ENCODE measurements at regions not wholly inside any gene's neighbourhood (a gene's known extent, or its start where the extent isn't known, plus 50 kb on each side); places are given as distances from the start of the nearest gene placed in this dataset.
A peak's percentile ranks its signal among the peaks of the same experiment; 100 is the strongest.

DNA sequence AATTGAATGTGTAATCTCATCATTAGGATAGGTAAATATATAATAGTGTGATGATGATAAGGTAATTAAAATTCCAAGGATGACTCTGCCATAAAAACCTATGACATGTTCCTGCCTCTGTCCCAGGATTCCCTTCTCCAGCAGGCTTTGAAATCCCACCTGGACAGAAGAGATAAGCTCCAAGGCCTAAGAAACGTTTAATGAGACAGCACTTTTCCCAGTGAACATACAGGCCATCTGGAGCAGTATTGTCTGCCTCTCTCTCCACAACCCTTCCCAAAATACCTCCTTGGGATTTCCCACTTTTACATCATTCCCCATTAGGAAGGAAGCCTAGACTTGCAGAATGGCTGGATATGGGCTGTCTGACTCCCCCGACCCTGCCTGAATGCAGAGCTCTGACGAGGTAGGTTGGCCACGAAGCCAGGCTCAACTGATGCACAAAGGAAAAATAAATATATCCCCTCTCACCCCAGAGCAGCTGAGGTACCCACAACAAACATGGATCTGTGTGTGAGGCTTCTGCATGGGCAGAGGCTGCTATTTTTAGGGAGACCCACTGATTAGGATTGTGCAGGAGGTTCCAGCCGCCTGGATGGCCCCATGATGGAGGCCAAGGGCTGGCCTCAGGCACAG, 71.0 kb downstream of the TMPRSS5 start (continued):
- TF ChIP-seq KDM5B (IDR thresholded peaks at IDR 0.05; ENCODE audit: insufficient replicate concordance, low read depth, low read length) = no peak
- TF ChIP-seq SMAD1 (IDR thresholded peaks at IDR 0.05; ENCODE audit: low read depth, low read length, partially characterized antibody) = no peak
- TF ChIP-seq BRD4 (IDR thresholded peaks at IDR 0.05) = no peak
- TF ChIP-seq, protein P1, sequence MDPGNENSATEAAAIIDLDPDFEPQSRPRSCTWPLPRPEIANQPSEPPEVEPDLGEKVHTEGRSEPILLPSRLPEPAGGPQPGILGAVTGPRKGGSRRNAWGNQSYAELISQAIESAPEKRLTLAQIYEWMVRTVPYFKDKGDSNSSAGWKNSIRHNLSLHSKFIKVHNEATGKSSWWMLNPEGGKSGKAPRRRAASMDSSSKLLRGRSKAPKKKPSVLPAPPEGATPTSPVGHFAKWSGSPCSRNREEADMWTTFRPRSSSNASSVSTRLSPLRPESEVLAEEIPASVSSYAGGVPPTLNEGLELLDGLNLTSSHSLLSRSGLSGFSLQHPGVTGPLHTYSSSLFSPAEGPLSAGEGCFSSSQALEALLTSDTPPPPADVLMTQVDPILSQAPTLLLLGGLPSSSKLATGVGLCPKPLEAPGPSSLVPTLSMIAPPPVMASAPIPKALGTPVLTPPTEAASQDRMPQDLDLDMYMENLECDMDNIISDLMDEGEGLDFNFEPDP (CRISPR knock-in tag; IDR thresholded peaks at IDR 0.05) = no peak
- TF ChIP-seq, protein P2, sequence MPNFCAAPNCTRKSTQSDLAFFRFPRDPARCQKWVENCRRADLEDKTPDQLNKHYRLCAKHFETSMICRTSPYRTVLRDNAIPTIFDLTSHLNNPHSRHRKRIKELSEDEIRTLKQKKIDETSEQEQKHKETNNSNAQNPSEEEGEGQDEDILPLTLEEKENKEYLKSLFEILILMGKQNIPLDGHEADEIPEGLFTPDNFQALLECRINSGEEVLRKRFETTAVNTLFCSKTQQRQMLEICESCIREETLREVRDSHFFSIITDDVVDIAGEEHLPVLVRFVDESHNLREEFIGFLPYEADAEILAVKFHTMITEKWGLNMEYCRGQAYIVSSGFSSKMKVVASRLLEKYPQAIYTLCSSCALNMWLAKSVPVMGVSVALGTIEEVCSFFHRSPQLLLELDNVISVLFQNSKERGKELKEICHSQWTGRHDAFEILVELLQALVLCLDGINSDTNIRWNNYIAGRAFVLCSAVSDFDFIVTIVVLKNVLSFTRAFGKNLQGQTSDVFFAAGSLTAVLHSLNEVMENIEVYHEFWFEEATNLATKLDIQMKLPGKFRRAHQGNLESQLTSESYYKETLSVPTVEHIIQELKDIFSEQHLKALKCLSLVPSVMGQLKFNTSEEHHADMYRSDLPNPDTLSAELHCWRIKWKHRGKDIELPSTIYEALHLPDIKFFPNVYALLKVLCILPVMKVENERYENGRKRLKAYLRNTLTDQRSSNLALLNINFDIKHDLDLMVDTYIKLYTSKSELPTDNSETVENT (CRISPR knock-in tag; IDR thresholded peaks at IDR 0.05) = no peak
- peak; percentile 52 for TF ChIP-seq HDAC3 (IDR thresholded peaks at IDR 0.05; ENCODE audit: borderline replicate concordance, partially characterized antibody)
- TF ChIP-seq HMGN3 (IDR thresholded peaks at IDR 0.05; ENCODE audit: borderline replicate concordance, extremely low read depth, insufficient read length, low read depth, low read length) = no peak
- peak; percentile 70; the same call in 1 of the 2 replicates for TF ChIP-seq NFATC3 (IDR thresholded peaks at IDR 0.05)
- TF ChIP-seq, protein P3, sequence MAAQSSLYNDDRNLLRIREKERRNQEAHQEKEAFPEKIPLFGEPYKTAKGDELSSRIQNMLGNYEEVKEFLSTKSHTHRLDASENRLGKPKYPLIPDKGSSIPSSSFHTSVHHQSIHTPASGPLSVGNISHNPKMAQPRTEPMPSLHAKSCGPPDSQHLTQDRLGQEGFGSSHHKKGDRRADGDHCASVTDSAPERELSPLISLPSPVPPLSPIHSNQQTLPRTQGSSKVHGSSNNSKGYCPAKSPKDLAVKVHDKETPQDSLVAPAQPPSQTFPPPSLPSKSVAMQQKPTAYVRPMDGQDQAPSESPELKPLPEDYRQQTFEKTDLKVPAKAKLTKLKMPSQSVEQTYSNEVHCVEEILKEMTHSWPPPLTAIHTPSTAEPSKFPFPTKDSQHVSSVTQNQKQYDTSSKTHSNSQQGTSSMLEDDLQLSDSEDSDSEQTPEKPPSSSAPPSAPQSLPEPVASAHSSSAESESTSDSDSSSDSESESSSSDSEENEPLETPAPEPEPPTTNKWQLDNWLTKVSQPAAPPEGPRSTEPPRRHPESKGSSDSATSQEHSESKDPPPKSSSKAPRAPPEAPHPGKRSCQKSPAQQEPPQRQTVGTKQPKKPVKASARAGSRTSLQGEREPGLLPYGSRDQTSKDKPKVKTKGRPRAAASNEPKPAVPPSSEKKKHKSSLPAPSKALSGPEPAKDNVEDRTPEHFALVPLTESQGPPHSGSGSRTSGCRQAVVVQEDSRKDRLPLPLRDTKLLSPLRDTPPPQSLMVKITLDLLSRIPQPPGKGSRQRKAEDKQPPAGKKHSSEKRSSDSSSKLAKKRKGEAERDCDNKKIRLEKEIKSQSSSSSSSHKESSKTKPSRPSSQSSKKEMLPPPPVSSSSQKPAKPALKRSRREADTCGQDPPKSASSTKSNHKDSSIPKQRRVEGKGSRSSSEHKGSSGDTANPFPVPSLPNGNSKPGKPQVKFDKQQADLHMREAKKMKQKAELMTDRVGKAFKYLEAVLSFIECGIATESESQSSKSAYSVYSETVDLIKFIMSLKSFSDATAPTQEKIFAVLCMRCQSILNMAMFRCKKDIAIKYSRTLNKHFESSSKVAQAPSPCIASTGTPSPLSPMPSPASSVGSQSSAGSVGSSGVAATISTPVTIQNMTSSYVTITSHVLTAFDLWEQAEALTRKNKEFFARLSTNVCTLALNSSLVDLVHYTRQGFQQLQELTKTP (IDR thresholded peaks at IDR 0.05; ENCODE audit: low read depth in 1 of 2, partially characterized antibody in 2 of 2) = peak in 1 of 2 experiments; percentile 40
- TF ChIP-seq SMAD4 (CRISPR knock-in tag; conservative IDR thresholded peaks at IDR 0.05) = peak; percentile 66; the same call in 1 of the 2 replicates
- TF ChIP-seq ATF1 (CRISPR knock-in tag; IDR thresholded peaks at IDR 0.05) = no peak
- 0 out of 2 replicates have a peak, but pooled peaks have one; percentile 26 for TF ChIP-seq ATF1 (tag; IDR thresholded peaks at IDR 0.05)
- TF ChIP-seq, protein P4, sequence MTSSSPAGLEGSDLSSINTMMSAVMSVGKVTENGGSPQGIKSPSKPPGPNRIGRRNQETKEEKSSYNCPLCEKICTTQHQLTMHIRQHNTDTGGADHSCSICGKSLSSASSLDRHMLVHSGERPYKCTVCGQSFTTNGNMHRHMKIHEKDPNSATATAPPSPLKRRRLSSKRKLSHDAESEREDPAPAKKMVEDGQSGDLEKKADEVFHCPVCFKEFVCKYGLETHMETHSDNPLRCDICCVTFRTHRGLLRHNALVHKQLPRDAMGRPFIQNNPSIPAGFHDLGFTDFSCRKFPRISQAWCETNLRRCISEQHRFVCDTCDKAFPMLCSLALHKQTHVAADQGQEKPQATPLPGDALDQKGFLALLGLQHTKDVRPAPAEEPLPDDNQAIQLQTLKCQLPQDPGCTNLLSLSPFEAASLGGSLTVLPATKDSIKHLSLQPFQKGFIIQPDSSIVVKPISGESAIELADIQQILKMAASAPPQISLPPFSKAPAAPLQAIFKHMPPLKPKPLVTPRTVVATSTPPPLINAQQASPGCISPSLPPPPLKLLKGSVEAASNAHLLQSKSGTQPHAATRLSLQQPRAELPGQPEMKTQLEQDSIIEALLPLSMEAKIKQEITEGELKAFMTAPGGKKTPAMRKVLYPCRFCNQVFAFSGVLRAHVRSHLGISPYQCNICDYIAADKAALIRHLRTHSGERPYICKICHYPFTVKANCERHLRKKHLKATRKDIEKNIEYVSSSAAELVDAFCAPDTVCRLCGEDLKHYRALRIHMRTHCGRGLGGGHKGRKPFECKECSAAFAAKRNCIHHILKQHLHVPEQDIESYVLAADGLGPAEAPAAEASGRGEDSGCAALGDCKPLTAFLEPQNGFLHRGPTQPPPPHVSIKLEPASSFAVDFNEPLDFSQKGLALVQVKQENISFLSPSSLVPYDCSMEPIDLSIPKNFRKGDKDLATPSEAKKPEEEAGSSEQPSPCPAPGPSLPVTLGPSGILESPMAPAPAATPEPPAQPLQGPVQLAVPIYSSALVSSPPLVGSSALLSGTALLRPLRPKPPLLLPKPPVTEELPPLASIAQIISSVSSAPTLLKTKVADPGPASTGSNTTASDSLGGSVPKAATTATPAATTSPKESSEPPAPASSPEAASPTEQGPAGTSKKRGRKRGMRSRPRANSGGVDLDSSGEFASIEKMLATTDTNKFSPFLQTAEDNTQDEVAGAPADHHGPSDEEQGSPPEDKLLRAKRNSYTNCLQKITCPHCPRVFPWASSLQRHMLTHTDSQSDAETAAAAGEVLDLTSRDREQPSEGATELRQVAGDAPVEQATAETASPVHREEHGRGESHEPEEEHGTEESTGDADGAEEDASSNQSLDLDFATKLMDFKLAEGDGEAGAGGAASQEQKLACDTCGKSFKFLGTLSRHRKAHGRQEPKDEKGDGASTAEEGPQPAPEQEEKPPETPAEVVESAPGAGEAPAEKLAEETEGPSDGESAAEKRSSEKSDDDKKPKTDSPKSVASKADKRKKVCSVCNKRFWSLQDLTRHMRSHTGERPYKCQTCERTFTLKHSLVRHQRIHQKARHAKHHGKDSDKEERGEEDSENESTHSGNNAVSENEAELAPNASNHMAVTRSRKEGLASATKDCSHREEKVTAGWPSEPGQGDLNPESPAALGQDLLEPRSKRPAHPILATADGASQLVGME (CRISPR knock-in tag; IDR thresholded peaks at IDR 0.05) = no peak
- no peak for TF ChIP-seq CAMTA2 (CRISPR knock-in tag; conservative IDR thresholded peaks at IDR 0.05)

Measured in K562 (cell line).